GM13977 (cell line): ENCODE measurements at regions not wholly inside any gene's neighbourhood (a gene's known extent, or its start where the extent isn't known, plus 50 kb on each side); places are given as distances from the start of the nearest gene placed in this dataset.

Experiments
- DNase-seq: peaks from one replicate; pipeline ENCODE4 v3.0.0; 2012; ENCODE audit warnings: low spot score
- CTCF ChIP-seq: IDR thresholded peaks from 2 replicates; pipeline ENCODE4 v1.5.1; 2012; ENCODE audit warnings: mild to moderate bottlenecking, control low read depth; ENCODE audit not compliant: insufficient read depth; ENCODE audit errors: extremely low read depth, missing control alignments
- in situ Hi-C: fragments of 300-500 bp; cut with MboI; formaldehyde crosslinking; loops from one replicate; pipeline ENCODE4 v1.12.0; 2022; ENCODE audit warnings: low sequenced_read_pairs, low pct_unique_long_range_greater_than_20kb, mixed read lengths, inconsistent platforms; ENCODE audit not compliant: unreplicated experiment

GRCh38 chr12:93200291-93200917, 177.3 kb upstream of the NUDT4 start:
- DNase-seq: no peak
- TF ChIP-seq CTCF: no peak
- in situ Hi-C loops: no loop called here

- in situ Hi-C loops: no loop called here
These were observed 175.7 kb upstream of the NUDT4 start for GRCh38 chr12:93201990-93202389.

GRCh38 chr12:93202688-93203087, 175.0 kb upstream of the NUDT4 start:
- in situ Hi-C loops: no loop called here
- DNase-seq: no peak
- TF ChIP-seq CTCF: no peak

More at GRCh38 chr12:93201990-93202389, 175.7 kb upstream of the NUDT4 start:
- no peak for DNase-seq
- TF ChIP-seq CTCF: no peak

GRCh38 chr12:93203361-93203760, 174.4 kb upstream of the NUDT4 start:
- in situ Hi-C loops: no loop called here
- DNase-seq: no peak
- no peak for TF ChIP-seq CTCF

- in situ Hi-C loops: no loop called here
- no peak for DNase-seq
- no peak for TF ChIP-seq CTCF
These were observed 172.8 kb upstream of the NUDT4 start for GRCh38 chr12:93204896-93205295.

GRCh38 chr12:93205361-93205760, 172.4 kb upstream of the NUDT4 start:
- no peak for DNase-seq
- in situ Hi-C loops: no loop called here
- TF ChIP-seq CTCF: no peak
